GM12892 (cell line): ENCODE measurements at regions not wholly inside any gene's neighbourhood (a gene's known extent, or its start where the extent isn't known, plus 50 kb on each side); places are given as distances from the start of the nearest gene placed in this dataset.

Experiments
- DNase-seq: peaks from one replicate; pipeline ENCODE4 v3.0.0; 2011; ENCODE audit not compliant: insufficient read length
- FAIRE-seq: peaks from 2 replicates; lab custom pipeline; 2011; peaks lifted over from hg19 to GRCh38; lab: Jason Lieb, UNC
- POLR2A ChIP-seq: IDR thresholded peaks from 2 replicates; pipeline ENCODE4 v1.6.1; 2011; ENCODE audit warnings: low read depth, low read length, control low read depth
- POLR2AphosphoS5 ChIP-seq: IDR thresholded peaks from 2 replicates; pipeline ENCODE4 v1.6.1; 2011; ENCODE audit warnings: low read depth, low read length, control low read depth
- TAF1 ChIP-seq: IDR thresholded peaks from 2 replicates; pipeline ENCODE4 v1.6.1; 2011; ENCODE audit warnings: low read depth, mild to moderate bottlenecking, control low read depth, low read length, borderline replicate concordance

- no peak for DNase-seq
- no peak for TF ChIP-seq POLR2AphosphoS5
- FAIRE-seq, result no peak
Observed at GRCh38 chr14:94919896-94920295, 150.0 kb upstream of the GSC start.

DNA sequence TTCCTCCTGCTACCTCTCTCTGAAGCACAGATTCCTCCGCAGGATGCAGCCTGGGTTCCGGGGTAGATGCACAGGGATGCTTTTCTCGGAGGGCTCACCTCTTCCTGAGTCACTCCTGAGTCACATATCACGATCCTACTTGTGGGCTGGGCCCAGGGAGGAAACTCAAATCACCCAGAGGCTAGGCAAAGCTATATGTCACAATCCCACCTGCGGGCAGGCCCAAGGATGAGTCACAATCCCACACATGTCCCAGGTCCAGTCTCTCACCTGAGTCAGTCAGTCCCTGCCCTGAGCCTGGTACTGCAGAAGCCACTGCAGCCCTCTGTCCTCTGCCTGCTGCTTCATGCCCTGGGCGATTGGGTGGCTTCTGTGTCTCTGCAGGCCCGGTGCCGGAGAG, 149.0 kb upstream of the GSC start:
- DNase-seq (no peak), FAIRE-seq (no peak)
- TF ChIP-seq POLR2AphosphoS5 (no peak), TAF1 (no peak)

DNA sequence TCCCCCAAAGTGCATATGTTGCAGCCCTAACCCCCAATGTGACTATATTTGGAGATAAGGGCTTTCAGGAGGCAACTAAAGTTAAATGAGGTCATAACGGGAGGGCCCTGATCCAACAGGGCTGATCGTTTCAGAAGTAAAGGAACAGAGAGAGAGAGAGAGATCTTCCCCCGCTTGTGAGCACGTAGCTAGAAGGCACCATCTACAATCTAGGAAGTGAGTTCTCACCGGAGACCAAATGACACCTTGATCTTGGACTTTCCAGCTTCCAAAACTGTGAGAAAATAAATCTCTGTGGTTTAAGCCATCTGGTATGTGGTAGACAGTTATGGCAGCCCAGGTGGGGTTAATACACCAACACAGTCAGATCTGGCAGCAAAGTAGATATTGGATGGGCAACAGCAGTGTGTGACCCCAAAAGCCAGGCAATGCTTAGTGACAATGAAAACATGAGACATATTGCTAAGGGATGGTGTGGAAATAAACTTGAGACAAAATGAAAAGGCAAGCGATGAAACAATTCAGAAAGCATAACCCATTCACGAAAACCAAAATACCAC, 147.2 kb upstream of the GSC start:
- DNase-seq (no peak), FAIRE-seq (no peak)

DNA sequence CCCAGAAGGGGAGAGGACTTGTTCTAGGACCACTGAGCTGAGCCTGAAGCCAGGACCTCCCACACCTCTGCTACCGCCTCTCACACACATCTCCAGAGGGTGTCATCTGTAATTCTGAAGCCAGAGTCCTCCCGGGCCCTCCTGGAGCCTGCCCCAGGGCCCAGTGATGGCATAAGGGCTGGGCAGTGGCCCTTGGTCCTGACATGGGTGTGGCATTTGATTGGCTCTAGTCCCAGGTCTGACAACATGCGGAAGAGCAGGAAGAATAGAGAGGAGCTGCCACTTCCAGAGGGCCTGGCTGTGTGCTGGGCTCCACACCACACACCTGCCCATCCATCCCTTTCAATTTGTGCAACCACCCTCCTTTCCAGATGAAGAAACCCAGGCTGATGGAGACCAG, 144.3 kb upstream of the GSC start:
- no peak for TF ChIP-seq POLR2A
- no peak for TF ChIP-seq TAF1
- DNase-seq (no peak), FAIRE-seq (no peak)

More for the DNA sequence above, 147.2 kb upstream of the GSC start:
- TF ChIP-seq TAF1 (no peak), POLR2AphosphoS5 (no peak), POLR2A (no peak)

DNA sequence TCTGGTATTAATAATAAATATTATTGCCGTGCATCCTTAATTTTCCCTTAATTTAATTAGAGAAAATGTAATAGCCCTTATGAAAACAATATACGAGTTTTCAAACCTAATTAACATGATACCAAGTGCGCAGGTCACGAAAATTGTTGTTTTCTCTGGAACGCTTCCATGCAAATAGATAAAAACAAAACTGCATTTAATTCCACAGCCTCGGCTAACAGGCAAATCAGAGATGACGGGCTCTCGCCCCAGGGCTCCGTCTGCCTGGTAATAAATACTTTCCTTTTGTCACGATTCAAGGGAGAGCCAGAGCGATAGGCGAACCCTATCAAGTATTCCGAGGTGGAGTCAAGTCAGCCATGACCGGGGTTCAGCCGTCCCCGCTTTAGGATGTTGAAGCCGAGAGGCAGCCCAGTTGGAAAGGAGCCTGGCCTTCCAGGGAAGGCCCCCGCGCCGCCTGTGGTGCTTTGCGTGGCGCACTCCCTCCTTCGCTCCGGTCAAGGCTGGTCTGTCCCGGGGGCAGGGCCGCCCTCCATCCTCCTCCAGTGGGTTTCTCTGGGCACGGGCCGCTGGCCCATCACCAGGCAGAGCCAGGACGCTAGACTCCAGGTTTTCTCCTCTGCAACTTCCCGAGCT, 137.8 kb upstream of the GSC start:
- TF ChIP-seq POLR2A (no peak), POLR2AphosphoS5 (no peak), TAF1 (no peak)
- DNase-seq (no peak), FAIRE-seq (no peak)

- no peak for FAIRE-seq
- DNase-seq, result no peak
- TF ChIP-seq TAF1 (no peak), POLR2AphosphoS5 (no peak)
Observed at GRCh38 chr14:94906991-94907587, 137.2 kb upstream of the GSC start.

DNA sequence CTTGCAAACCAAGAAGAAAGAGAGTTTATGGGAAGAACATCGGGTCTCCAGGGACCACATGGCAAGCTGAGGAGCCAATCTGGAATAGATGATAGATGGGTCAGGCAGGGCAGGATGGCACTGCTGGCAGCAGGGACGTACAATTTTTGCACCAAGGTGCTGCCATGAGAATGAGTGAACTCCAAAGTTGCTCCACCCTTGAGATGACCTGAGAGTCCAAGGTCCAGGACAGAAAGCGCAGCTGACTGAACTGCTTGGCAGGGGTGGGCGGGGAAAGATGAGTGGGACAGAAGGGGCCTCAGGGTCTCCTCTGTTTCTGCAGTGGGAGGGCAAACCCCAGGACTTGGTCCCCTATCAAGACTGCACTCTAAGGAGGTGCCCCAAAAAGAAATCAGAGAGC, 136.7 kb upstream of the GSC start:
- DNase-seq (no peak), FAIRE-seq (no peak)
- TF ChIP-seq TAF1, result no peak
- TF ChIP-seq POLR2A, result no peak
- TF ChIP-seq POLR2AphosphoS5, result no peak

GRCh38 chr14:94904636-94905035, 134.7 kb upstream of the GSC start:
- no peak for TF ChIP-seq TAF1
- TF ChIP-seq POLR2A, result no peak
- TF ChIP-seq POLR2AphosphoS5, result no peak
- FAIRE-seq, result no peak
- DNase-seq, result no peak

GRCh38 chr14:94903883-94904282, 134.0 kb upstream of the GSC start:
- no peak for TF ChIP-seq POLR2AphosphoS5
- no peak for DNase-seq
- no peak for FAIRE-seq

- FAIRE-seq (no peak), DNase-seq (no peak)
- no peak for TF ChIP-seq TAF1
- TF ChIP-seq POLR2A, result no peak
- TF ChIP-seq POLR2AphosphoS5, result no peak
Observed at GRCh38 chr14:94903338-94903737, 133.4 kb upstream of the GSC start.

- DNase-seq, result no peak
- no peak for FAIRE-seq
- TF ChIP-seq TAF1 (no peak), POLR2A (no peak), POLR2AphosphoS5 (no peak)
Observed at GRCh38 chr14:94897561-94897960, 127.6 kb upstream of the GSC start.

DNA sequence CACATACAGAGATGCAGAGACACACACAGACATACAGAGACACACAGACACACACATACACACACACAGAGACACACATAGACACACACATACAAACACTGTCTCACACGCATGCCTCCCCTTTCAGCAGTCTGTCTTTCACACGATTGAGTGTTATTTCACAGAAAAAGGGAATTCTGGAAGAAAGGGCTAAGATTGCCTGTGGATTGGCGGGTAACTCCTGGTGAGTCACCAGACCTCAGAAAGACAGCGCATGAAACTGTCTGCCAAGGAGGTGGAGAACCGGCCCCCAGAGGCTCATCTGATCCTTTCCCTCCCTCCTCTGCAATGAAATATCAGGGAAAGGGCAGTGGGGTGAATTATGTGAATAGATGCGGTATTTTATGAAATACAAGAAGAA, 127.2 kb upstream of the GSC start:
- FAIRE-seq (no peak), DNase-seq (no peak)
- TF ChIP-seq POLR2A (no peak), TAF1 (no peak), POLR2AphosphoS5 (no peak)
